Effector memory CD4-positive, alpha-beta T cell (primary cell): ENCODE measurements at regions not wholly inside any gene's neighbourhood (a gene's known extent, or its start where the extent isn't known, plus 50 kb on each side); places are given as distances from the start of the nearest gene placed in this dataset.

Source experiments
- DNase-seq, 3 donors: peaks; one replicate each; pipeline ENCODE4 v3.0.0-alpha.2; 2020
- H3K27ac ChIP-seq: 2 replicates; pipeline ENCODE4 v1.7.0; 2013; ENCODE audit warnings: mild to moderate bottlenecking, low read length, moderate library complexity; ENCODE audit not compliant: insufficient read depth, poor library complexity, severe bottlenecking
- H3K27me3 ChIP-seq: replicated peaks from 2 replicates; pipeline ENCODE4 v1.7.0; 2013; ENCODE audit warnings: mild to moderate bottlenecking, low read length; ENCODE audit not compliant: insufficient read depth, control insufficient read depth, poor library complexity, severe bottlenecking
- H3K36me3 ChIP-seq: 2 replicates; pipeline ENCODE4 v1.7.0; 2013; ENCODE audit warnings: mild to moderate bottlenecking, low read length, moderate library complexity; ENCODE audit not compliant: control insufficient read depth, insufficient read depth
- H3K4me1 ChIP-seq: 2 replicates; pipeline ENCODE4 v1.7.0; 2013; ENCODE audit warnings: low read length, mild to moderate bottlenecking; ENCODE audit not compliant: control insufficient read depth, insufficient read depth, poor library complexity, severe bottlenecking
- H3K4me3 ChIP-seq: 2 replicates; pipeline ENCODE4 v1.7.0; 2013; ENCODE audit warnings: low read length, low read depth, mild to moderate bottlenecking; ENCODE audit not compliant: insufficient read depth, poor library complexity, severe bottlenecking
- H3K9me3 ChIP-seq: 2 replicates; pipeline ENCODE4 v1.7.0; 2013; ENCODE audit warnings: mild to moderate bottlenecking, low read length, moderate library complexity; ENCODE audit not compliant: control insufficient read depth

DNA sequence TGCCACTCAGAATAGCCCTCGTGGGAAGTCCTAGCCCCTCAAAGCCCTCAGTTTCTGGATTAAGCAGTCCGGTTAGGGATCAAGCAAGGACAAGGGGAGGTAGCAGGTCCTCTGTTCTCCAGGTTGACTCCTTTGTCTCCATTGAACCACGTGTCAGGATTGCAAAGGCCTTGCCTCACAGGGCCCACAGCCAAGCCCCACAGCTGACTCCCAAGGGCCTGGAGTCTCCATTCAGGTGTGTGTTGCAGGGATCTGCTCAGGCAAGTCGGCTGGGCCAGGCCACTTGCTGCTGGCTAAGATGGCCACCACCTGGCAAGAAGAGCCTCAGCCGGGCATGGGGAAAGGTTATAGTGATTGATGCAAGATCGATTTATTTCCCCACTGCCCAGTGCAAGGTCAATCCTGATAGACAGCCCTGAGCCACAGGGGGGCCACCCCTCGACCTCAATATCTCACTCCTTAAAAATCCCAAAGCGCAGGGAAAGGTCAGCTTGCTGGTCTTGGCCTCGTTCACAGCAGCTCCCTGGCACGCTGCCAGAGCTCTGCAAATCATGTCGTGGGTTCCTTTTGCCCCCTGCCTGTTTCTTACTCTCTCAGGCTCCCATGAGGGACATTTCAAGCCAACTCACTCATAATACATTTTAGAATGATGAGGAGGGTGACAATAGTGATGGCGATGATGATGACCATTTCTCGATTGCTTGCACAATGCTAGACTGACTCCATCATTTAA lies 75.9 kb downstream of the EDN3 start:
- H3K4me3 ChIP-seq = no peak overlapping the region
- H3K27ac ChIP-seq = no peak overlapping the region
- H3K27me3 ChIP-seq = peaks cover 4% of the 10 kb centered on the region
- H3K4me1 ChIP-seq = no peaks in the 10 kb centered on the region
- DNase-seq = no peak
- H3K36me3 ChIP-seq = no peaks in the 10 kb centered on the region
- H3K9me3 ChIP-seq = no peaks in the 10 kb centered on the region

GRCh38 chr20:59376998-59377397 lies 76.6 kb downstream of the EDN3 start:
- H3K4me3 ChIP-seq = no peak overlapping the region
- peaks cover 4% of the 10 kb centered on the region for H3K27me3 ChIP-seq
- H3K9me3 ChIP-seq = no peaks in the 10 kb centered on the region
- H3K27ac ChIP-seq = no peak overlapping the region
- no peak for DNase-seq
- H3K36me3 ChIP-seq = no peaks in the 10 kb centered on the region
- H3K4me1 ChIP-seq = no peaks in the 10 kb centered on the region

DNA sequence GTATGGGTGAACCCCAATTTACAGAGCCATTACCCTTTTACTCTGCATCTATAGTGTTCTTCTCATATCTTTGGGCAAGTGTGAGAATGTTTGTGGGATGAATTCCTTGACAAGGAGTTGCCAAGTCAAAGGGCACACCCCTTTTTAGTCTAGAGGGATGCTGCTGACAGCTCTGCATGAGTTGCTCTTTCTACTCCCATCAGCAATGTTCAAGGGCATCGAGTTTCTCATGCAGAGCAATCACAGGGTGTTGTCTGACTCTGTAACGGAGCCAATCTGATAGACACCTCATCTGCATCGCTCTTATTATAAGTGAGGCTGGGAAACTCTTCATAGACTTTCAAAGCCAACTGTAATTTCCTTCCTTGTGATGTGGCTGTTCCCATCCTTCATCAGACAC lies 77.4 kb downstream of the EDN3 start:
- no peak overlapping the region for H3K4me3 ChIP-seq
- H3K9me3 ChIP-seq = no peaks in the 10 kb centered on the region
- DNase-seq = no peak
- no peaks in the 10 kb centered on the region for H3K4me1 ChIP-seq
- H3K27ac ChIP-seq = no peak overlapping the region
- peaks cover 4% of the 10 kb centered on the region for H3K27me3 ChIP-seq
- no peaks in the 10 kb centered on the region for H3K36me3 ChIP-seq

GRCh38 chr20:59378396-59378795 lies 78.0 kb downstream of the EDN3 start:
- Histone ChIP-seq H3K27me3 (peaks cover 4% of the 10 kb centered on the region), H3K4me1 (no peaks in the 10 kb centered on the region), H3K4me3 (no peak overlapping the region), H3K9me3 (no peaks in the 10 kb centered on the region), H3K36me3 (no peaks in the 10 kb centered on the region), H3K27ac (no peak overlapping the region)
- no peak for DNase-seq

DNA sequence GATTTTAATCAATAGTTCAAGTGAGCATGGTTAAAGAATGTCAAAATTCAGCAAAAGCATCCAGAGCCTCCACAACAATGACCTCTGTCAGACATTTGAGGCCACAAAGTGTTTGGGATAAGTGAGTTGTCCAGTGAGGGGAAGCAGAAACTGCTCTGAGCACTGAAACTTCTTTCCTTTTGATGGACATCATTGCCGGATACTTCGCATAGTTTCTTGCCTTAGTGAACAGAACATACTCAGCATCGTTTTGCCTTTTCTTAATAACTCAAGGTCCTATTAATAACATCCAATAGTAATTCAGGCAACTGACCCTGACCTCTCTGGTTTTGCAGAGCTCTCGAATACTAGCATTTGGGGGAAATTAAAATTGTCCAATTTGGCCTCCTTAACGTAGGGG lies 78.6 kb downstream of the EDN3 start:
- peaks cover 4% of the 10 kb centered on the region for H3K27me3 ChIP-seq
- H3K36me3 ChIP-seq = no peaks in the 10 kb centered on the region
- no peak overlapping the region for H3K4me3 ChIP-seq
- no peak overlapping the region for H3K27ac ChIP-seq
- no peak for DNase-seq
- H3K9me3 ChIP-seq = no peaks in the 10 kb centered on the region
- H3K4me1 ChIP-seq = no peaks in the 10 kb centered on the region

DNA sequence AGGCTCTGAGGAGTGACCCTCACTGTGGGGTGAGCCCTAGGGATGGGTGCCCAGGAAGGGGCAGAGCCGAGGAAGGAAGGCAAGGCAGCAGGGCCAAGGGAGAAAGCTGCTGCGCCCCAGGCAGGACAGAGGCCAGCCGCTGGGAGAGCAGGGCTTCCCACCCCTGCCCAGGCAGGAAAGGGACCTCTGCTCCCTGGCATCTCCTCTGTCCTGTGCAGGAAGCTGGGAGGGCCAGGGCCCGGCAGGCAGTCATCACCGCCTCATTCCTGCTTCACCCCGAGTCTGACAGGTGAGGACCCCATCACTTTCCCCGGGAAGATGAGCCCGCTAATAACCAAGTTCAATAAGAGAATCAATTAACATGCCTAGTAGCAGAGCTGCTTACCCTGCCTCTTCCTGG lies 81.3 kb downstream of the EDN3 start:
- Histone ChIP-seq H3K9me3 (no peaks in the 10 kb centered on the region), H3K4me3 (no peak overlapping the region), H3K4me1 (no peaks in the 10 kb centered on the region), H3K27ac (no peak overlapping the region), H3K27me3 (peaks cover 4% of the 10 kb centered on the region), H3K36me3 (no peaks in the 10 kb centered on the region)
- DNase-seq = no peak

GRCh38 chr20:59382157-59382725 lies 81.8 kb downstream of the EDN3 start:
- H3K27ac ChIP-seq = no peak overlapping the region
- no peaks in the 10 kb centered on the region for H3K4me1 ChIP-seq
- no peaks in the 10 kb centered on the region for H3K9me3 ChIP-seq
- H3K36me3 ChIP-seq = no peaks in the 10 kb centered on the region
- H3K4me3 ChIP-seq = no peak overlapping the region
- DNase-seq = no peak
- H3K27me3 ChIP-seq = peaks cover 4% of the 10 kb centered on the region

GRCh38 chr20:59382907-59383306 lies 82.5 kb downstream of the EDN3 start:
- DNase-seq = no peak
- H3K27me3 ChIP-seq = peaks cover 4% of the 10 kb centered on the region
- H3K4me3 ChIP-seq = no peak overlapping the region
- no peak overlapping the region for H3K27ac ChIP-seq
- H3K4me1 ChIP-seq = no peaks in the 10 kb centered on the region
- no peaks in the 10 kb centered on the region for H3K36me3 ChIP-seq
- no peaks in the 10 kb centered on the region for H3K9me3 ChIP-seq

DNA sequence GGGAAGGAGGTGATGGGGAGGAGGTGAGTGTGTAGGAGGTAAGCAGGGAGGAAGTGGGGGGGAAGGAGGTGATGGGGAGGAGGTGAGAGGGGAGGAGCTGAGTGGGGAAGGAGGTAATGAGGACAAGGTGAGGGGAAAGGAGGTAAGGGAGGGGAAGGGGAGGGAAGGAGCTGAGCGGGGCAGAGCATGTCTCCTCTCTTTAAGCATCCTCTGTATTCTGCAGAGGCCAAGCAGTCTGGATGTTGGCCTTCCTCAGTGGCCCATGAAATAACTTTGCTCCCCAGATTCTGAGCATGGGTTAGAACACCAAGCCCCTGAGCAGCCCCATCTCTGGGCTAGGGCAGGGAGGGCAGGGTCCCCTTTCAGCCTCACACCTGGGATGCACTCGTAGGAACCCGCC lies 84.6 kb downstream of the EDN3 start:
- Histone ChIP-seq H3K27me3 (no peaks in the 10 kb centered on the region), H3K27ac (peak overlapping the region; percentile 34), H3K9me3 (no peaks in the 10 kb centered on the region), H3K4me3 (no peak overlapping the region), H3K36me3 (no peaks in the 10 kb centered on the region), H3K4me1 (no peaks in the 10 kb centered on the region)
- DNase-seq = peak in 1 of 3 donors; percentile 2

GRCh38 chr20:59385480-59385879 lies 85.1 kb downstream of the EDN3 start:
- H3K27ac ChIP-seq = no peak overlapping the region
- no peak overlapping the region for H3K4me3 ChIP-seq
- no peak for DNase-seq
- H3K4me1 ChIP-seq = no peaks in the 10 kb centered on the region
- no peaks in the 10 kb centered on the region for H3K9me3 ChIP-seq
- H3K36me3 ChIP-seq = no peaks in the 10 kb centered on the region
- no peaks in the 10 kb centered on the region for H3K27me3 ChIP-seq
